B cell (primary cell): ENCODE measurements at regions not wholly inside any gene's neighbourhood (a gene's known extent, or its start where the extent isn't known, plus 50 kb on each side); places are given as distances from the start of the nearest gene placed in this dataset.

Experiments
- EZH2 ChIP-seq: IDR thresholded peaks from 2 replicates; pipeline ENCODE4 v1.6.1; 2012; ENCODE audit warnings: borderline replicate concordance, low read depth, mild to moderate bottlenecking, moderate library complexity, low read length; ENCODE audit not compliant: insufficient read depth, poor library complexity, severe bottlenecking
- TF ChIP-seq, protein P1 (sequence below): fragments of 200-600 bp; IDR thresholded peaks from one replicate; pipeline ENCODE4 v1.8.0; 2022; ENCODE audit warnings: antibody characterized with exemption, mild to moderate bottlenecking

DNA sequence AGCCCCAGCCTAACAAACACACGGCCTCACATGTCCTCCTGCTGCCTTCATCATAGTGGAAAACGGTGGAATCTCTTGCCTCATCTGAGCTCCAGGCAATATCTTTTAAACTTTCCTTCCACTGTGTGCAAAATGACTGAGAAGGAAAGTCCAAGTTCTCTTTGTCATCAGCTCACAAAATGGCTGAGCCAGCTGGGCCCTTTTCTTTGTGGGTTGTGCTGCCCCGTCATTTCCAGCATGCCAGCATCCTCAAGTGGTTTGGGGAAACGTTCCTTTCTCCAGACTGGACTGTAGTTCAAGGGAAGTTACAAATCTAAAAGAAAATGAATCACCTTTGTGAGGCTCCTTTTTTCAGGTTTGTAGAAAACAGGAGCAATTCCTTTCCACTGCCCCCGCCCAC lies 171.1 kb upstream of the FSTL4 start:
- TF ChIP-seq, protein P1, sequence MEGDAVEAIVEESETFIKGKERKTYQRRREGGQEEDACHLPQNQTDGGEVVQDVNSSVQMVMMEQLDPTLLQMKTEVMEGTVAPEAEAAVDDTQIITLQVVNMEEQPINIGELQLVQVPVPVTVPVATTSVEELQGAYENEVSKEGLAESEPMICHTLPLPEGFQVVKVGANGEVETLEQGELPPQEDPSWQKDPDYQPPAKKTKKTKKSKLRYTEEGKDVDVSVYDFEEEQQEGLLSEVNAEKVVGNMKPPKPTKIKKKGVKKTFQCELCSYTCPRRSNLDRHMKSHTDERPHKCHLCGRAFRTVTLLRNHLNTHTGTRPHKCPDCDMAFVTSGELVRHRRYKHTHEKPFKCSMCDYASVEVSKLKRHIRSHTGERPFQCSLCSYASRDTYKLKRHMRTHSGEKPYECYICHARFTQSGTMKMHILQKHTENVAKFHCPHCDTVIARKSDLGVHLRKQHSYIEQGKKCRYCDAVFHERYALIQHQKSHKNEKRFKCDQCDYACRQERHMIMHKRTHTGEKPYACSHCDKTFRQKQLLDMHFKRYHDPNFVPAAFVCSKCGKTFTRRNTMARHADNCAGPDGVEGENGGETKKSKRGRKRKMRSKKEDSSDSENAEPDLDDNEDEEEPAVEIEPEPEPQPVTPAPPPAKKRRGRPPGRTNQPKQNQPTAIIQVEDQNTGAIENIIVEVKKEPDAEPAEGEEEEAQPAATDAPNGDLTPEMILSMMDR = no peak
- no peak for TF ChIP-seq EZH2
